ENCODE measurements at regions not wholly inside any gene's neighbourhood (a gene's known extent, or its start where the extent isn't known, plus 50 kb on each side); places are given as distances from the start of the nearest gene placed in this dataset.
"Not testable (repeated sequence)": the region's sequence is repeated elsewhere in the genome, so short reads cannot be mapped to it uniquely, and the experiment has no call there.

DNA sequence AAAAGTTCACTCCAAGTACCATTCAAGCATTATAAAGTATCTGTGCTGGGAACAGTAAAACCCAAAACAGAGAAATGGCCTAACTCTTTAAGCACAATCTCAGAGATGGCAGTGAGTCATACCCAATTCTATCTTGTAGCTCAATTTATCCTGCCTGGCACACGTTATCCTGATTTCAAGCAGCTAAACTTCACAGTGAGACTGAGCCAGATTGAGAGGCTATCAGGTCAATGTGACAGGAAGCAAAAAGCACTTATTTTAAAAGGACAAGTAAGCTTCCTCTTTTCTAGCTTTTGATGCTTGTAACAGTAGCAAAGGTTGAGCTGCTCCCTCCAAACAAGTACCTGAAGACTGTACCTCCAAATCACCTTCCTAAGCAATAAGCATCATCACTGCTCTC, 324.9 kb downstream of the NAF1 start:
- no peak for DNase-seq (ENCODE audit: low spot score)

DNA sequence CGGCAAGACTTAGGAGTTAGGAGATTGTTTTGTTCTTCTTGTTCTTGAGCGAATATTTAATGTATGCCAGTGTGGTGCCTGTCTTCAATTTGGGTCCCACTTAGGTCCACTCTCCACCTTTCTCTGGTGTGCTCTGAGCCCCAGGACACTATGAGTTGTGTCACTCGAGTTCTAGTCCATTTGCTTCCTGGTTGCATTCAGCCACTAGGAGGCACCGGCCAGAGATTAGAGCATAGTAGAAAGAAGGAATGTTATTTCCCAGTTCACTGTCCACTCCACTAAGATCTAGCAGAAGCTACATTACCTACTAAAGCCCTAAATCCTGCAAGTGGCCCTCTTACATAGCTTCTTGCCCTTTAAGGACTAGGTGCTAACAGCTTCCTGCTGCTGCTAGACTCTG, 326.9 kb downstream of the NAF1 start:
- DNase-seq (ENCODE audit: low spot score): no peak

DNA sequence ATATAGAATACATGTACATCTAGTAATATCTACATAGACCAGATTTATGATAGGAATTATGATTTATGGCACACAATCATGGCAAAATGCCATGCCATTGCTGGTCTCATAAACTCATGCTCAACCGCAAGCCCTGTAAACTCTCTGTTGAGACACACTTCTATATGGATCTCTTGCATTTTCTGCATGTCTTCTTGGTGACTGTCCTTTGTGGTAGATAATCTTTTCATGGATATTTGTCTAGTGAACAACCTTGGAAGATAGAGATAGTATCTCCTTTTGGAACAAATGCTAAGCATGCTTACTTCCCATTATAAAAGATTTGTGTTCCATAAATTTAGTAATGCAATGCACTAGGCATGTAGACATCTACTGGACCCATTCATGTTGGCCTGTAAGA, 328.0 kb downstream of the NAF1 start:
- no peak for DNase-seq (ENCODE audit: low spot score)

DNA sequence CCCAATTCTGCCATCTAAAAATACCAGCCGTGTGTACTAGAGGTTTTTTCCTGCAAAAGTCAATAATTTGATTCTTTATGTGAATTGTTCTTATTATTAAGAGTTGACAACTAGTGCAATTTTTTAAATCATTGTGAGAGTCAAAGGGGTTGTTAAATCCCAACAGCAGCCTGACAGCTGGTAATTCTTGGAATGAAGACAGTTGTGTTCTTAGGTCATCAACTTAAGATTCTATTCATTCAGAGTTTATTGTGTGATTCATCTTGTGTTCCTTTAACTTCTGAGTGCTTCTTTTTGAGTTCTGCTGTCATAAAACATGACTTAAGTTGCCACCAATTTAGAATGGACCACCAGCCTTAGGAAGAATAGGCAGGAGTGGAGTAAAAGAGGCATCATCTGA, 329.0 kb downstream of the NAF1 start:
- DNase-seq (ENCODE audit: low spot score): no peak

DNA sequence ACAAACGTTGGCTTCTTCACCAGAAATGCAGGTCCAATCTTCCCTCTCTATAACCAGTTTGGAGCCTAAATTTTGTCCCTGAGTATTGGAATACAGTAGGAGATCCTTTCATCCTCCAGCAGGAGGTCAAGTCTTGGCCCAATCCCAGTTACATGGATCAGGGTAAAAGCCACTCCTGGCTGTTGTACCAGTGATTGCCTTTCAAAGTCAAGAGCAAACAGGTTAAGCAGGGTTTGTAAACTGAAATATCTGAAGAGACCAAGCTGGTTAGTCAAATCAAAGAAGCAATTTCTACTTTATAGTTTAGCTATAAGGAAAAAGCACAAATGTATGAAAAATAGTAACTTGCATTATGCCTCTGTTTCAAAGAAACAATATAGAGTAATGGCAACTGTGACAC, 329.4 kb downstream of the NAF1 start:
- DNase-seq (ENCODE audit: low spot score): no peak

DNA sequence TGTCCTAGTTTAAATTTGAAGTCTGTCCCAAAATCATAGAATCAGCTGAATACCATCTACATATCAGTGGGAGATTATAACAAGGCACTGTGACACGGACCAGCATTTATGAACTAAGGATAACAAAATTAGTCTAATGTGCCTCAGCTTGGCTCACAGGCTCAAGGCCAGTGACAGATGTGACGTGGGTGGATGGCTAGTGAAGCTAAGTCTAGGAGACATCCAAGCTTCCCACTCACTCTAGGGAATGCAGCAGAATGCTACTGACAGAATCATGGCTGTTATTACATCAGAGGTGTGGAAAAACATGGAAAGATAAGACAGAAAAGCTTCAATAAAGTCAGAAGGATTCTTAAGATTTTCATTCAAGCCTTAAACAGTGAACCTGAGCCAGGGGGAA, 329.9 kb downstream of the NAF1 start:
- no peak for DNase-seq (ENCODE audit: low spot score)

DNA sequence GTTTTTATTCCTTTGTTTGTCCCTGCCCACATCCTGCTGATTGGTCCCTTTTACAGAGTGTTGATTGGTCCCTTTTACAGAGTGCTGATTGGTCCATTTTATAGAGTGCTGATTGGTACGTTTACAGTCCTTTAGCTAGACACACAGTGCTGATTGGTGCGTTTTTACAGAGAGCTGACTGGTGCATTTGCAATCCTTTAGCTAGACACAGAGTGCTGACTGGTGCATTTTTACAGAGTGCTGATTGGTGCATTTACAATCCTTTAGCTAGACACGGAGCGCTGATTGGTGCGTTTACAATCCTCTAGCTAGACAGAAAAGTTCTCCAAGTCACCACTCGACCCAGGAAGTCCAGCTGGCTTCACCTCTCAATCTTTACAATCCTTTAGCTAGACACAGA, 330.4 kb downstream of the NAF1 start:
- DNase-seq (ENCODE audit: low spot score): not testable (repeated sequence)

DNA sequence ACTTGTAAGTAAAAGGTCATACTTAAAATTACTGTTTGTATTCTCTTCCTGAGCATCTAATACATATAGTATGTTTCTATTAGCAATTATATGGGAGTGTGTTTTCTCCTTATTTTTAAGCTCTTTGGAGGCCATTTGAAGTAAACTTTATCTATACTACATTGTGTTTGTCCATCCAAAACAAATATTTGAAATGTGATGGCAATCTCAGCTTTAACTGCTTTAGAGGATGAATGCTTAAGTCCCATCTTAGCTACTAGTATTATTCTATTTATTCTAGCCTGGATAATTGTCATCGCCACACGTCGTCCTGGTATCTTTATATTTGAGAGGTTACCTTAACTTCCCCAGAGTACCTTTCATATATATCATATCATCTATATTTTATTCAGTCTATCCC, 335.8 kb downstream of the NAF1 start:
- no peak for DNase-seq (ENCODE audit: low spot score)

DNA sequence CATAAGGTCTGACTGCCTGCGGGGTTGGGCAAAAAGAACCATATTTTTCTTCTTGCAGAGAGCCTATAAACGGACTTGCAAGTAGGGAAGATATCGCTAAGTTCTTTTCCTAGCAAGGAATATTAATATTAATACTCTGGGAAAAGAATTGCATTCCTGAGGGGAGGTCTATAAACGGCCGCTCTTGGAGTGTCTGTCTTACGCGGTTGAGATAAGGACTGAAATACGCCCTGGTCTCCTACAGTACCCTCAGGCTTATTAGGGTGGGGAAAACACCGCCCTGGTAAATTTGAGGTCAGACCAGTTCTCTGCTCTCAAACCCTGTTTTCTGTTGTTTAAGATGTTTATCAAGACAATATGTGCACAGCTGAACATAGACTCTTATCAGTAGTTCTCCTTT, 349.3 kb downstream of the NAF1 start:
- DNase-seq (ENCODE audit: low spot score): not testable (repeated sequence)

DNA sequence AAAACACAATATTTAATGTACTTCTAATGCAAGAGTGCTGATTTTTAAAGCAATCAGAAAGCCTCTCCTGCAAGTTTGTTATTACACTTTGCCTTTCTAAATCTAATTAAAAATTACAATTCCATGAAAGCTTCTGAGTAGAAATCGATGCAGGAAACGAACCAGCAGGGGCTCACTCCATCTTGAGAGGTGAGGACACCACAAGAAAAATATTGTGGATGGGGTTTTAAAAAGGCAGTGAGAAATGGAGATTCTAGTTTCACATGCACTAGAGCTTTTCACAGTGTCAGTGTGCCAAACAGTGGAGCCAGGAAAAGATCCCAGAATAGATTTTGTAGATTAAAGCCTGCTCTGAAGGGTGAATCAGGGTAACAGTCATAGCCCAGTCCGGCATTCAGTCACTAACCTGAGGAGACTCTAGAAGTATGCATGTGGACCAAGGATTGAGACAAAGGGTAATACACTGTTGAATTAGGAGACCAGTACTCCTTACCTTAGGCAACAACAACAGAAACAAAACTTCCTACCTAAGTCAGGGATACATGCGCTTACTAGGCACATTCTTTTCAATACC, 362.3 kb downstream of the NAF1 start:
- no peak for DNase-seq (ENCODE audit: low spot score)

DNA sequence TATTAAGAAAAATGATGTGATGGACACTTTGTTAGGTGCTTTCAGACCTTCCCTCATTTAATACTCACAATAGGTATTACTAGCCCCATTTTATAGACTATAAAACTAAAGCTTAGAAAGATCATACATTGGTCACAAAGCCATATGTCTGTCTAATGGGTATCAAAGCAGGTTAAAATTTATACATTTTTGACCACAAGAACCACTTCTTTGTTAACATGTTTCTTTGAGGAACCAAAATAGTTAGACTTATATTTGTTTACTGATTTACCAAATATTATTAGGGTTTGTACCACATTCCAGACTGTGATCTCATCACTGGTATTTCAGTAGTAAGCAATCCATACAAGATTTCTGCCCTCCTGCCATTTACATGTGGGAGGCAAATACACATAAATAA, 363.3 kb downstream of the NAF1 start:
- no peak for DNase-seq (ENCODE audit: low spot score)

DNA sequence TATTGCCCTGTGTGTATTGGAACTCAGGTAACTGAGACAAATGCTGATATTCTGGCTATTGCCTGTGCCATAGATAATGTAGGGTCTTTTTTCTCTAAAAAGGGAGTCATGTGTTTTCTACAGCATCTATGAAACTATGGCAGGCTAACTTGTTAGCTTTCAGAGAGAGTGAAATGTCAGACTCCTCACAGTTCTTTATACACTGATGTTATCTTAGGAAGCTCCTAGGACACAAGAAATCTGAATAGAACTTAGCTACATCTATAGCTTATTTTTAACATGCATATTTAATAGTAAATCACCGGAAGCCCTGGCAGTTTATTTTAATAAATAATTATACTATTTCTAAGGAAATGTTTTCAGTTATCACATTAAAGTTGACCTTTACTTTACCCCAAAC, 369.6 kb downstream of the NAF1 start:
- no peak for DNase-seq (ENCODE audit: low spot score)

DNA sequence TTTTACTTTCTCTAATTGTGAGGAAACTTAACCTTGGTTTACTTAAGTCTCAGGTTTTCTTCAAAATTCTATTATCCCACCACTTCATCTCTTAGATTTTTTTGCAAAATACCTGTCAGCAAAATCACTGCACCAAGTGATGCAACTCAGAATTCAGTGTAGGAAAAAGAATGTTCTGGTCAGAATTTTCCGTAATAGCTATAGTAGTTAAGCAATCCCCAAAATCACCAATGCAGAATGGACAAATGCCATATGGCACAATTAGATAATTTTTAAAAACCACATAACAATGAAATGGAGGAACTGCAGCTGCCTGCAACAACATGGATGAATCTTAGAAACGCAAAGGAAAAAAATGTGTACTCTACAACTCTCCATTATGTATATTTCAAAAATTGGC, 373.1 kb downstream of the NAF1 start:
- no peak for DNase-seq (ENCODE audit: low spot score)

DNA sequence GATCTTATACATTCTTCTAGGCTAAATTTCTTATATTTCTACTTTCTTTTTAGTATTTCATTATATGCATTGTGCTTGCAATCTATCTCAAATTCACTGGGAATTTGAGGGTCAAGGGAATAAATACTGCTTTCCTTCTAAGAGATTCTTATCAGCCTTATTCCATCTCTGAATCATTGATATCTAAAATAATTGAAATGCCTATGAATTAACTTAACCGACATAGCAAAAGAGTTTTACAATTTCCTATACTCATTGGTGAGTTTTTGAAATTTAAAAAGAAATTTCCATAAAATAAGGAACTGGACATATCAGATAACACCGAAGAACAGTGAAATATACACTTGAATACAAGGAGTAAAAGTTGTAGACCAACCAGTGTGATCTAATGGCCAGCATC, 373.7 kb downstream of the NAF1 start:
- no peak for DNase-seq (ENCODE audit: low spot score)

DNA sequence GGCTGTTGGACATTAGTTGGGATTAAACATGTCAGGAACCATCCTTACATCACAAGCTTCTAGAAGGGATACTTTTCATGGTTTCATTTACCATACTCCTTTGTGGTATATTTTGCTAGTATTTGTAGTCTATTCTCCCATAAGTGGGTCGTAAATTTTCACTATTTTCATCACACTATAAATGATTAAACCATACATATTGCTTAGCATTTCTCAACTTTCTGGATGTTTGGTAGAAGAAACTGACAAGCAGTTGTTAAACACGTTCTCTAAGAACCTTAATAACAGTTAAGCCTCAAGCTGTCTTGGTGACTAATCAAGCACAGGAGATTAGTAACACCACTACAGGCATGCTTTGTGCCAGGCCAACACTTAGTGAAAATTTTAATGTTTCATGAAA, 375.5 kb downstream of the NAF1 start:
- no peak for DNase-seq (ENCODE audit: low spot score)

DNA sequence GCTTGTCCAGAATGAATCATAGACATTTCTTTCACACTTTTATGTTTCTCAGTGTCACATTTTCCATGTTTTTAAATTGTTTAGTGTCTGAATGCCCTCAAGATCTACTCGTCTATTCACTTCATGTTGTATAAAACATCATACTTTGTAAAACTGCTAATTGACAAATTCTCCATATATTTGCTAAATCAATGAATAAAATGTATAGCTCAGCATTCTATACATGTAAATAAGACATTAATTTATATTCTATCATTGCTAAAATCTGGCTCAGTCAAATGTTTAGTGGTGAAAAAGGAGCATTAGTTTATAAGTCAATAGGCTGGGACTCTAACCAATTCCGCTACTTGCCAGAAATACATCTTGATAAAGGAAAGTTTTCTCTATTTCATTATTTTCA, 379.6 kb downstream of the NAF1 start:
- DNase-seq (ENCODE audit: low spot score): no peak

DNA sequence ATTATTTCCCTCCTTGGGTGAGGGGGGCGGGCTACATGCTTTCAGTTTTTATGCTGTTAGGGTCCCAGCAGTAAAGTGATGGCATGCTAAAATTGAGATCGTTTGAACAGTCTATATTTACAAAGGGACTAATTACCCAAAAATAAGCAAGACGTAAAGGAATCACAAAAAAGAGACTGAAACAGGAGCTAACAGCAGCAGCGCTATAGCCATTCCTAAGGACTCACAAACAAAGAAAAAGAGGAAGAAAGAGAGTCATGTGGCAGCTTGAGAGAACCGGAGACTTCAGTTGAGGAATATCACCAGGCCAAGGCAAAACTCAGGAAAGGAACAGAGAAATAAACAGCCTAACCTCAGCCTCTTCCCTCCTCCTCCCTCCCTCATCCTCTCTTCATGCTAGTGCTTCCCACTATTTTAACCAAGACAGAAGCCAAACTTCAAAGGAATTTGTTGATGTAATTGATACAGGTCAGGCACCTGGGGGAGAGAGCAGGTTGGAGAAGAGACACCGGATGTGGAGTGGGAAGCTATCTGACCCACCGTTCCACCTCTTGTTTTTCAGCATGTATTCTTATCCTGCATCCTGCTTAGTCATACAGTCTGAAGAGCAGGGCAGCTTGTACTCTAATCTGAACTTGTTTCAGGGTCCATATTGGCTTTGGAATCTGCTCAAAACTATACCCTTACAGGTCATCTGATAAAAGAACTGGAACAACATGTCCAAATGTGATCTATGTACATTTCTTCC, 383.7 kb downstream of the NAF1 start:
- DNase-seq (ENCODE audit: low spot score): no peak

DNA sequence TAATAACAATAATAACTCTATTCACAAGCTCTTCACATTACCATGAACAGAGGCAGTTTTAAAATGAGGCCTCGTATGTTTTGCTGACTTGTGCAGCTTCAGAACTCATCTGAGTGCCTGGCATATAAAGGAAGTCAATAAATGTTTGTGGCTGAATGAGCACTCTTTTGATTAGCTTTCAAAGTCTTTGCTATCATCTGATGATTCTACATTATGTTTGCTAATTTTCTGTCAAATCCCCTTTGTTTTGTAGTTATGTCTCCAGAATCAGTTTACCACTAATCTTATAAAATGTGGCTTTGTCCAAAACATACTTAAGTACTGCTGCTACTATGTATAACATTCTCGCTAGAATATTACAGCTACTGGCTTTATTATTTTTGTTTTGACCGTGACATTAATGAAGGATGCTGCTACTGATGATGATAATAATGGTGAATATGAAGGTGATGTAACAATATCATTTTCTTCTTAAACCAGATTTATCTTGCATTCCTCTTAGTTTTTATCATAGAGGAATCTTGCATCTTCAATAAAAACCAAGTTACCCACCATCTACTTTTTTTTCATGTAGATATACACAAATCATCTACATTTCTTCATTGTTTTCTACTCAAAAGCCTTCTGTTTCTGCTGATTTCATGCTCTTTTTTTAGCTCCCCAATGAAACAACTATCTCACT, 384.5 kb downstream of the NAF1 start:
- no peak for DNase-seq (ENCODE audit: low spot score)

DNA sequence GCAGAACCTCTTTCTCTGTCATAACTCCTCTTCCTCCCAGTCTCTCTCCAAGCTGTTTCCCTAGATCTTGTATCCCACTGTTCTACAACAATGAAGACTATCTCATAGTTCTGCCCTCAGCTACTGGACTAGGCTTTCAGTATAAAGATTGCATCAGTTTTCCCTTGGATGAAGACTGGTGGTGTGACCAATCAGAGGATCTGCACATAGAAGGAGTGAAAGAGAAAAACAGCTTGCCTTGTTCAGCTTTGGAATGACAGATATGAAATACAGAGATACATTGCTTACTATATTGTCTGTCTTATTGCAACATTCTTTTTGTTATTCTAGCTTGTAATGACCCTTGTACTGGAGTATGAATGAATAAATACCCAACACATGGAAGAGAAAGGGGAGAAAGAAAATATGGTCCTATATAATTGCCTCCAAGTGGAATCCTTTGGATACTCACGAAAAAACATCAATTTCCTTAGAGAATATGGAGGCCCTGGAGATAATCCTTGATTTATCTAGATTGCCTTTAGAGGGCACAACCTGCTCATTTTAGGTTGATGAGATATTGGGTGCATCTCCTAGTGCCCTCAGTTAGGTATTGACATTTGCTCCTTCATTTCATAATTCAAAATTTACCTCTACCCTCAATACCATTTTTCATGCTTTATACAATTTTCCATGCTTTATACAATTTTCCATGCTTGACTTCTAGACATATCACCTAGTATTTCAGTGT, 395.8 kb downstream of the NAF1 start:
- no peak for DNase-seq (ENCODE audit: low spot score)

DNA sequence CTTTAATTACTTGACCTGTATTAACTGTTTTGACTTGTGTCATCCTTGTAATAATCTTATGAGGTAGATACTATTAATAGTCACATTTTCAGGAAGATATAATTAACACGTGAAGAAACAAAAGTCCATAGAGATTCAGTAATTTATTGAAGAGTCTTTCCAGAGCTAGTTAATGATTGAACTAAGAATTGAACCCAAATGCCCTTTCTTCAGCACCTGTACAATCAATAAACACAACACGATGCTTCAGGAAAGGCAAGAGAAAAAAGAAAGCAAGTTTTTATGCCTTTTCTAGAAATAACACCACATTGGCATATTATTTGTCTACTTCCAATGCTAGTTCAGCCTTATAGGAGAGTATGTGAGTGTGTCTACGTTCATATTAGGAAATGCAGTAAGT, 399.6 kb downstream of the NAF1 start:
- no peak for DNase-seq (ENCODE audit: low spot score)

DNA sequence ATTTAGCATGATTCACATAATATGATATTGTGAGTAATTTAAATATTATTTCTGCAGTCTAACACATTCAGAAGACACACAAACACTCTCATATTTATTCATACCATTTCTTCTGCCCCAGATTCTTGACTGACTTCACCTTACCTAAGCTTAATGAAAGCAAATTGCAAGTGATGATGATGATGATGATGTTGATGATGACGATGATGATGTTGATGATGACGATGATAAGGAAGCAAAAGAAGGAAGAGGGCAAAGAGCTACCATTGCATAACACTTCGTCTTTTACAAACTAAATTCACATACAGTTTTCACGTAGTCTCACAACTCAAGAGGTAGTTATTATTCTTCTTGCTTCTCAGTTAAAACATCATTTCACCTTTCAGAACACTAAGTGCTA, 404.7 kb downstream of the NAF1 start:
- no peak for DNase-seq (ENCODE audit: low spot score)

DNA sequence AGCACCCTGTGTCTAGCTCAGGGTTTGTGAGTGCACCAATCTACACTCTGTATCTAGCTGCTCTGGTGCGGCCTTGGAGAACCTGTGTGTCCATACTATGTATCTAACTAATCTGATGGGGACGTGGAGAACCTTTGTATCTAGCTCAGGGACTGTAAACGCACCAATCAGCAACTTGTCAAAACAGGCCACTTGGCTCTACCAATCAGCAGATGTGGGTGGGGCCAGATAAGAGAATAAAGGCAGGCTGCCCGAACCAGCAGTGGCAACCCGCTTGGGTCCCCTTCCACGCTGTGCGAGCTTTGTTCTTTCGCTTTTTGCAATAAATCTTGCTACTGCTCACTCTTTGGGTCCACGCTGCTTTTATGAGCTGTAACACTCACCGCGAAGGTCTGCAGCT, 426.5 kb downstream of the NAF1 start:
- DNase-seq (ENCODE audit: low spot score): not testable (repeated sequence)

DNA sequence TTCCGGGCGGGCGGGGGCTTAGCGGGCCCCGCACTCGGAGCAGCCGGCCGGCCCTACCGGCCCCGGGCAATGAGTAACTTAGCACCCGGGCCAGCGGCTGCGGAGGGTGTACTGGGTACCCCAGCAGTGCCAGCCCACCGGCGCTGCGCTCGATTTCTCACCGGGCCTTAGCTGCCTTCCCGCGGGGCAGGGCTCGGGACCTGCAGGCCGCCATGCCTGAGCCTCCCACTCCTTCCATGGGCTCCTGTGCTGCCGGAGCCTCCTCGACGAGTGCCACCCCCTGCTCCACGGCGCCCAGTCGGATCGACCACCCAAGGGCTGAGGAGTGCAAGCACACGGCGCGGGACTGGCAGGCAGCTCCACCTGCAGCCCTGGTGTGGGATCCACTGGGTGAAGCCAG, 427.1 kb downstream of the NAF1 start:
- not testable (repeated sequence) for DNase-seq (ENCODE audit: low spot score)

Data from H4 (cell line).